NCI-H2029 (cell line): ENCODE measurements at regions not wholly inside any gene's neighbourhood (a gene's known extent, or its start where the extent isn't known, plus 50 kb on each side); places are given as distances from the start of the nearest gene placed in this dataset.
"Not testable (repeated sequence)": the region's sequence is repeated elsewhere in the genome, so short reads cannot be mapped to it uniquely, and the experiment has no call there.

Experiments
- DNase-seq: peaks from one replicate; lab custom pipeline; 2025; lab: John Stamatoyannopoulos, UW

GRCh38 chr10:61271127-61271780 lies 181.9 kb downstream of the TMEM26 start:
- no peak for DNase-seq

GRCh38 chr10:61263518-61263917 lies 189.7 kb downstream of the TMEM26 start:
- no peak for DNase-seq

- no peak for DNase-seq
Measured at GRCh38 chr10:61262486-61263261, 190.5 kb downstream of the TMEM26 start.

- no peak for DNase-seq
Measured at GRCh38 chr10:61257956-61258496, 195.2 kb downstream of the TMEM26 start.

- no peak for DNase-seq
Measured at GRCh38 chr10:61257136-61257535, 196.0 kb downstream of the TMEM26 start.

GRCh38 chr10:61252326-61252725 lies 200.9 kb downstream of the TMEM26 start:
- not testable (repeated sequence) for DNase-seq

GRCh38 chr10:61251089-61251488 lies 202.1 kb downstream of the TMEM26 start:
- no peak for DNase-seq

- DNase-seq: no peak
Measured at GRCh38 chr10:61250131-61250530, 203.1 kb downstream of the TMEM26 start.

- DNase-seq: no peak
Measured at GRCh38 chr10:61248013-61248412, 205.2 kb downstream of the TMEM26 start.

GRCh38 chr10:61244261-61244775 lies 208.9 kb downstream of the TMEM26 start:
- no peak for DNase-seq

- DNase-seq: no peak
Measured at GRCh38 chr10:61232780-61233179, 220.4 kb downstream of the TMEM26 start.

GRCh38 chr10:61225939-61226338 lies 227.2 kb downstream of the TMEM26 start:
- no peak for DNase-seq

- DNase-seq: no peak
Measured at GRCh38 chr10:61223576-61223975, 229.6 kb downstream of the TMEM26 start.

GRCh38 chr10:61219696-61220095 lies 233.5 kb downstream of the TMEM26 start:
- no peak for DNase-seq

- no peak for DNase-seq
Measured at GRCh38 chr10:61217851-61218565, 235.2 kb downstream of the TMEM26 start.

GRCh38 chr10:61215246-61215645 lies 237.9 kb downstream of the TMEM26 start:
- no peak for DNase-seq

- DNase-seq: no peak
Measured at GRCh38 chr10:61211468-61211867, 241.7 kb downstream of the TMEM26 start.

- DNase-seq: no peak
Measured at GRCh38 chr10:61197057-61197456, 253.1 kb upstream of the RHOBTB1 start.

- no peak for DNase-seq
Measured at GRCh38 chr10:61195211-61195610, 251.2 kb upstream of the RHOBTB1 start.

GRCh38 chr10:61192589-61192988 lies 248.6 kb upstream of the RHOBTB1 start:
- not testable (repeated sequence) for DNase-seq

GRCh38 chr10:61192042-61192441 lies 248.1 kb upstream of the RHOBTB1 start:
- no peak for DNase-seq

GRCh38 chr10:61189912-61190311 lies 245.9 kb upstream of the RHOBTB1 start:
- DNase-seq: no peak
